HG02623 (cell line): ENCODE measurements at regions not wholly inside any gene's neighbourhood (a gene's known extent, or its start where the extent isn't known, plus 50 kb on each side); places are given as distances from the start of the nearest gene placed in this dataset.

Source experiments
- ATAC-seq: cut with Tn5 transposase; IDR thresholded peaks from one replicate; pipeline ENCODE4 v1.9.1; 2021; ENCODE audit warnings: moderate library complexity; ENCODE audit not compliant: unreplicated experiment

DNA sequence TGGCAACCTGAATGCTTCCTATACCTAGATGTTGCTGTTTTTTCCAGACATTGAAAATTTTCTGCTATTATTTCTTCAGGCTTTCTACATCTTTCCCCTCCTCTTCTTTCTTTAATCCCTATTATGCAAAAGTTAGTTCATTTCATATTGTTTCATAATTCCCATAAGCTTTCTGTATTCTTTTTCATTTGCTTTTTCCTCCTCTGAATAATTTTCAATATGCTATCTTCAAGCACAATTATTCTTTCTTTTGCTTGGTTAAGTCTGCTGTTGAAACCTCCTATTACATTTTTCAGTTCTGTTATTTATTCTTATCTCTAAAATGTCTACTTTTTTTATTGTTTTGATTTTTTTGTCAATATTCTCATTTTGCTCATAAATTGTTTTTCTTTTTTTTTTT is 947.1 kb upstream of the MIR17HG start:
- ATAC-seq: no peak

DNA sequence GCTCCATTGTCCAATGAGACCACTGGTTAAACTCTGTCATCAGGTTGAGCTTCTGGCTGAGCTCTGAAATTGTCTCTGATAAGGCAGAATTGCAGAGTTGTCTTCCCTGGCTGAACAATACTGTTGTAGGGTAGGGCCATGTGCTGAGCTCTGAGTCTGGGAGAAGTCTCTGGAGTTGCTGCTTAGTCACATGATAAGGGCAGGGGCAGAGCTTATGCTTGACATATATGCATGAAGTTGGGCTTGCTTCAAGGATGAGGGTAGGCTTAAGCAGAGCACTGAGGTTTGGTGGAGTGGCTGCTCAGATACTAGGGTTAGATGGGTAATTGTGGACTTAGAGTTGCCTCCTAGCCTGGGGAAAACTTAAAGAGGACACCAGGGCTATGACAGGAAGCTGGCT is 946.3 kb upstream of the MIR17HG start:
- no peak for ATAC-seq

DNA sequence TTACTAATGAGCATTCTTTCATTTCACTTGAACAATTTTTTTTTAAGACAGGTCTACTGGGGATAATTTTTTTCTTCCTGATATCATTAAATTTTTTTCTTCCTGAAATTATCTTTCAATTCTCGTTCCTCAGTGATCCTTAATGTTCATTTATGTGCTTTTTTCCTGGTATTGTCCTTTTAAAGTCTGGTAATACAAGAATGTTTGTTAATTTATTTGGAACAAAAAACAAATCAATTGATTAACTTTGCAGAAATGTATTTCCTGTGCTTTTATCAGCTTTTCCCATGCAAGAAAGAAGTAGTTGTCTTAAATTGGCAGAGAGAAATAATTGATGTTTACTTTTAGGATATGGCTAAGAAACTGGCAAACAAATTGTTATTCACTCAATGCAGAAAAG is 945.4 kb upstream of the MIR17HG start:
- no peak for ATAC-seq

DNA sequence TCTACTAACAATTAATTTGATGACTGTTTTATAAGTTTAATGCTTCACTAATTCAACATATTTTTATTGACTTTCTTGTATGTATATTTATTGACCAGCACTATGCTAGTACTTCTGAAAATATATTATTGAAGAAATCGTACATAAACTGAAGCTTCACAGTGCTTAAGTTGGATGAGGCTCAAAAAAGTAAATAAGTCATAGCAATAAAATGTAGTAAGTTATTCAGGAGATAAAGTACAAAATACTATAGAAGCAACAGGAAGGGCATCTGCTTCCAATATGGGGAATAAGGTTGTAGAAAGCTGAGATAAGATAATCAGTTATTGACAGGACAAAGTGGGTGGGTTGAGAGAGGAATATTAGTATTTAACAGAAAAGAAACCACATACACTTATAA is 944.9 kb upstream of the MIR17HG start:
- ATAC-seq: no peak

DNA sequence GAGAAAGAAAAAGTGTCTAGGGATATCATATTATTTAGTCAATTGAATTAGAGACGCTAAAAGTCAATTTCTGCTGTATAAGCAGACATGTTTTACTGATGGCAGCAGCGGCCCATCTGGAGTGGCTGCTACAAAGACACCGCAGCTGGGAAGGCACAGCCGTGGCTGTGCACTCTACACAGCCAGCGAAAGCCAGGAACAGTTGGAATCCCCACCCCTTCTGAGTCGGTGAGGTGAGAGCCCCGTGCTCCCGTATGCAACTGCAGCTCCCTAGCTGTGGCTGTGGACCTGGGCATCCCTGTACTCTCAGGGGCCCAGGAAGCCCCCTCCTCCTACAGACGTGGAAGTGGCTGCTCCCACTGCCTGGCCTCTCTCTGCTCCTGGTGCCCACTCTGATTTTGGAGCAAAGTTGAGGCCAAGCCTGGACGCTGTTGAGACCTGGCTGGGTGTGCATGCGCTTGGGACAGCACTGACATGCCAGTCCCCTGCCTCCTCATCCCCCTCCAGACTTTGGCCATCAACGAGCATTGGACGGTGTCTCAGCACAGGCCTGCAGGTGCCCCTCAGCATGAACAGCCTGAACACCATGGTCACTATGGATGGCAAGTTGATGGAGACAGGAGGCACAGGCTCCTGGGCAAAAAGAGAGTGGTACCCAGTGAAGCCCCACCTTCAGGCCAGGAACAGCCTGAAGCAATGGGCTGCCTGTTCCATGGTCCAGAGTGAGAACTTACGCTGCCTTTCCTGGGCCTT is 944.0 kb upstream of the MIR17HG start:
- ATAC-seq: no peak

DNA sequence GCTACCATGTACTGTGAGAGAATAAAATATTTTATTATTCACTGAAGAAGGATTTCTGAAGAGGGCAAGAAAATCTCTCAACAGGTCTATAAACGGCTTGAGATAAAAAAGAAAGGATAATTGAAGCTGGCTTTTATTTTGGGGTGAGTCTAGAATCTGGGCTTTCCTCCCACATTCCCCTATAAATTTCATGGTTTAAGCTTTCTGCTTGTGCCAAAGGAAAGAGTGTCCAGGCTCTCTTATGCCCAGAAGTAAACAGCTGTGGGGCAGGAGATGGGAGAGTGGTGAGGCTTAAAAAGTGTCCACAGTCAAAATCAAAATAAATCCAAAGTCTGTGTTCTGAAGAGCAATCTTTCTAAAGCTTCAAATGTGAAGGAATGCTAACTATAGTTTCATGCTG is 942.2 kb upstream of the MIR17HG start:
- no peak for ATAC-seq

DNA sequence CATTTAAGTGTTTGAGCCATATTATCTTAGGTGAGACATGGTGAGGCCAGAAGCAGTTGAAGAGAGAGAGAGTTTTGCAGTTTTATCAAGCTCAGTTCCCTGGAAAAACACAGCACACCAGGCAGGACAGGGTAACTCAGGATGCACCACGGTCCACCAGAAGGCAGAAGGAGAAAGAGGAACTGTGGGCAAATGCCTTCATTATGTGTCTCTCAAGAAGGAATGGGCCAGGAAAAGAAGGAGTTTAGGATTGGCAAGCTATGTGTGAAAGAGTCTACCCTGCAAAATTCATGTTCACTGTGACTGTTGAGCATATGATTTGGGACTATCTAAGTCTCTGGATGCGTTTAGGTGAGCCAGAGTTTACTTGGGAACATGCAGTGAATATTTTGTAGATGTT is 934.5 kb upstream of the MIR17HG start:
- no peak for ATAC-seq

DNA sequence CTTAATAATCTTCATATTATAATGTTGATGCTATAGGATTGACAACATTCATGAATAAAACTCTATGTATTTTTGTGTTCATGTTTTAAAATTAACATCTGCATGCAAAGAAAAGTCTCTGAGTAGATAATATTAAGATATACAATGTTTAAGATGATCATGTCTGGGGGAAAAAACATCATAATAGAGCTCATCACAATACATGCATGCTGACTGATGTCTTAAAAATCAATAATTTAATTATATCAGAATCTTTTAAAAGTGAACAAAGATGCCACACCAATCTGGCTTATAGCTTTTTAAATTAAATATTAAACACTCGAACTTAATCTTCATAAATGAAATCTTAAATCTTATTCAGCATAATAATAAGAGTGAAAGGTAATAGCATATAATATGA is 933.9 kb upstream of the MIR17HG start:
- no peak for ATAC-seq

DNA sequence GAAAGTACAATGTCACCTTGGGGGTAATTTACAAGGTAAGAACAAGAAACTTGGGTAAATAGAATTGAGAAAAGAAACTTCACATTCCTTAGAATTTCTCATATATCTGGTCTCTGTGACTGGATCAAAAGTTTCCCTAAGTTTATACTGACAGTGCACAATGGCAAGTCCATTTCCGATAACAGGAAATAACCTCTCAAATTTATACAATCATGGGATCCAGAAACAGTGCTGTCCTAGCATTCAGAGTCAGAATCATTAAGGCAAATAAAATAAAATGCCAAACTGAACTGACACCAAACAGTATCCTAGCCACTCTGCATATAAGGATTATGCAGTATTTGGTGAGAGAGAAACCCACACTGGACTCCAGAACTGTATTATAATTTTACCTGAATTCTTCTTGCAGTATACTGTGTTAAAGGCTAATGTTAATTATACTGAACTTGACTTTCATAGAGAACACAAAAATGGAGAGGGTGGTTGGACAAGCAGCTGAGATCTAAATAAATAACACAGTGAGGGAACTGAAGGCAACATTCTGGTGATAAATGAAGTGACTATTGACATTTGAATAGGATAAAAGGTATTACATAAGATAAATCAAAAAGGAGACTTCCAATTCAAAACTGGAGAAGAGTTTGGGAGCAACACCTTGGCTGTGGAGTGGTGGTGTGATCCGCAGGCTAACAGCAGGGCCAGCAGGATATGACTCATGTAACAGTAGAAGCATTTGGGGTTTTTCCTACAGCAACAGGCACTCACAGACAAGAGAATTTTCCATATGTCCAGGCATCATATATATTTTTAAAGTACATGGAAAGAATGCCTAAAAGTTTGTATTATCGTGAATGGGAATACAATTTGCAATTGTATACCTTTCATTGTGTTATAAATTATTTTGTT is 932.5 kb upstream of the MIR17HG start:
- ATAC-seq: no peak

DNA sequence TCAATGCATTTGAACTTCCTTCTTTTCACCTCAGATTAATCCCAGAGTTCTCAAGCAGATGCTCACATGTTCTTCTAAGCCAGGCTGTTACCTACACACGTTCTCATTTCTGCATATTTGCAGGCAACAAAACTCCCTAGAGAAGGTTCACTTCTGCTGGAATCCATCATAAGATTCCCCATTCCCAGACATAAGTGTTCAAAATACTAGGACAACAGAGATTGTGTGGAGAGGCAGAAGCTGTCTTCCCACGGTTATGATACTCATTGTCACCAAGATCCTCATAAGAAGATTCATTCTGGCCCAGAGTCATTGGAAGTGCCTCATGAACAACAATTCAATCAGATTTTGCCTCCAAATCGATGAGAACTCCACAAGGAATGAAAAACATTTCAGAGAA is 931.6 kb upstream of the MIR17HG start:
- no peak for ATAC-seq

DNA sequence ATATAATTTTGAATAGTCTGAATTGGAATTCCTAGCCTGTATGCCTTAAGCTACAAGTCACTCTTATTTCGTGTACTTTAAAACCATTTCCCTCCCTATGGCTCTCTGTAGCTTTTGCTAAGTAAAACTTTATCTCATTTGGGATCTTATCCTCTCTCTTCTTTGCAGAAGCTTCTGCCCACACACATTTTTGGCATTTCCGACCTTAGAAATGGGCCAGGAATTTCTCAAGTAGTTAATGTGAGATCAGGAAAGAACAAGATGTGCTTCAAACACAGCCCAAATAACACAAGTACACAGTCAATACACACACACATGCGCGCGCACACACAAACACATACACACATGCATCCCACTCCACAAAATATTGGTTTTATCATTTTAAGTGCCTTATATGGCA is 931.0 kb upstream of the MIR17HG start:
- no peak for ATAC-seq

DNA sequence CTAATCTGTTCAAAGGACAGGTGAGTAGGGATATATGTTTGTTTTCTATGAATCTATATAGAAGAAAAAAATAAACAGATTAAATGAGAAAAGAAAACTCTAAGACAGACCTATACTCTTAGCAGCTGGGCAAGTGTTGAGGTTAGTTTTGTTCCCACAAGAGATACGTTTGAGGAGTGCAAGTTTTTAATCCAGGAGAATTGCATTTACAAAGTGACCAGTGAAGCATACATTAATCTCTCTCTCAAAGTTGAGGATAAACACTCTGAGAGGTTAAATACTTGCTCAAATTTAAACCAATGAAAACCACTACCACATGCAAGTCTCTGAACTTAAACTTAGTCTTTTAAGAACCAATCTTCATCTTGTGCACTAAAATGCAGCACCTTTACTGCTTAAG is 930.5 kb upstream of the MIR17HG start:
- no peak for ATAC-seq

DNA sequence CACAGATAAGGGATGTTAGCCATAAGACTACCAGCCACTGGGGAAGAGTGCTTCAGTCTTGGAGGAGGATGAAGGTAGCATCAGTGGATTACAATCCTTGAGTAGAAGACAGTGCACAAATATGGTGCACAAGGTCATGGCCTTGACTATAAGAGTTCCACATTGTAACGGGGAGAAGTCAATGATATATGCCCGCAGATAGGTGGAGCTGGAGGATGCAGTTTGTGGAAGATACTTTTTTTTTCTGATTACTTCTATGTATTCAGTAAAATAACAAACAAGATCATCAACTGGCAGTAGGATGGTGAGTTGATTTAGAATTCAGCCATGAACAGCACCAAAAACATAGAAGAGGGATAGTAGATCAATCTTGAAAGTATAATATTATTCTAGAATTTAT is 926.8 kb upstream of the MIR17HG start:
- no peak for ATAC-seq

DNA sequence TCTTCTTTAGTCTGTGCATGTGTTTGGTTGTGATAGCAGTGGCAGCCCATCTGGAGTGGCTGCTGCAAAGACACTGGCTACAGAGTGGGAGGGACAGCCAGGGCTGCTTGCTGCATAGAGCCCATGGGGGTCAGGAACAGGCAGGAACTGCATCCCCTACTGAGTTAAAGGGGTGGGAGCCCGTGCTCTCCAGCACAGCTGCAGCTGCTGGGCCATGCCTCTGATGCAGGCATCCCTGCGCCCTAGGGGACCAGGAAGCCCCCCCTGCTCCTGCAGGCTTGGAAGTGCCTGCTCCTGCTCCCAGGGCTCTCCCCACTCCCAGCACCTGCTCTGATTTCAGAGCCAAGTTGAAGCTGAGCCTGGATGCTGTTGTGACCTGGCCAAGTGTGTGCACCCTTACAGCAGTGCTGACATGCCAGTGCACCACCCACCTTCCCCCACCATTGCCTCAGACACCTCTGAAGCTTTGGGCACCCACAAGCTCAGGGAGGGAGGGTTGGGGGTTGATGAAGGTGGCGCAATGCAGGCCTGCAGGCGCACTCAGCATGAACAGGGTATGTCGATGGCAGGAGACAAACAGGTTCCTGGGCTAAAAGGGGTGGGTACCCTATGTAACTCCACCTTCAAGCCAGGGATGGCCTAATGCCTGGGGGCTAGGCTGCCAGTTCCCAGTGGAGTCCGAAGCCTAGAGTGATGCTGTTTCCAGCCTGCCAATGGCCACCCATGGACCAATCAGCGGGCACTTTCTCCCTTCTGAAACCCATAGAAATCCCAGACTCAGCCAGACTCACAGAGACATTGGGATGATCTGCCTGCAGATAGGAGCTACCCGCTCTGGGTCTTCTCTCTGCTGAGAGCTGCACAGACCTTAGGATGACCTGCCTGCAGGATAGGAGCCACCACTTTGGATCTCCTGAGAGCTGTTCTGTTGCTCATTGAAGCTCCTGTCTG is 919.9 kb upstream of the MIR17HG start:
- ATAC-seq: no peak

DNA sequence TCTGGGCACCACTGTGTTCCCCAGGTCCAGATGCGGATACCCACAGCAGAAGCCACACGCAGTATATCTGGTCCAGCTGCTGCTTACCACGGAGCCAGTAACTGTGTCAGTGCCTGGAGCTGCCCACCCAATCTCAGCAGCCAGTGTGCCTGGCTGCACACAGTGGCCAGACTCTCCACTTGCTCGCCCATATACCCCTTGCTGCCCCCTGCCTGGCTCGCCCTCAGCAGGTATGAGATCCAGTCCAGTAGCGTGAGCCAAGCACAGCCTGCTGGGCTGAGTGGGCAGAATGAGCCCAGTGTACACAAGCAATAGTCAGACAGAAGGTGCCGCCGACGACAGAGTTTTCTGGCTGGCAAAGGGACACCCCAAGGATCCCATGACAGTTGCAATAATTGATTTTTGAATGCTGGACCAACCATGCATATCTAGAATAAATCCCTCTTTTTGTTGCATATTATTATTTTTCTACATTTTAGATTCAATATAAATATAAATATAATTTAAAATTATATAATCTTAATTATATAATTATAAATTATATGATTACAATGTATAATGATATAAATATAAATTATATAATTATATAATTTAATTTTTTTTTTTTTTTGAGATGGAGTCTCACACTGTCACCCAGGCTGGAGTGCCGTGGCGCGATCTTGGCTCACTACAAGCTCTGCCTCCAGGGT is 918.8 kb upstream of the MIR17HG start:
- no peak for ATAC-seq

DNA sequence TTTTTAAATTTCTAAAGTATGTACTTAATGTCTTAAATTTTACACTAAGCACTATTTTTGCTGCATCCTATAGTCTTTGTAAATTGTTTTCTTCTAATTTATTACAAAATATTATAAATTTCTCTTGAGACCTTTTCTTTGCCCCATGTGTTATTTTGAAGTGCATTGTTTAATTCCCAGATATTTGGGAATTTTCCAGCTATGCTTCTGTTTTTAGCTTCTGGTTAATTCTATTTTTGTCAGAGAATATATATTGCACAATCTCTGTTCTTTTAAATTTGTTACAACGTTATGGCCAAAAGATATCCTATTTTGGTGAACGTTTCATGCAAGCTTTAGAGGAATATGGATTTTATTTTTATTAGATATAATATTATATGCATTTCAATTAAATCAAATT is 917.4 kb upstream of the MIR17HG start:
- ATAC-seq: no peak

DNA sequence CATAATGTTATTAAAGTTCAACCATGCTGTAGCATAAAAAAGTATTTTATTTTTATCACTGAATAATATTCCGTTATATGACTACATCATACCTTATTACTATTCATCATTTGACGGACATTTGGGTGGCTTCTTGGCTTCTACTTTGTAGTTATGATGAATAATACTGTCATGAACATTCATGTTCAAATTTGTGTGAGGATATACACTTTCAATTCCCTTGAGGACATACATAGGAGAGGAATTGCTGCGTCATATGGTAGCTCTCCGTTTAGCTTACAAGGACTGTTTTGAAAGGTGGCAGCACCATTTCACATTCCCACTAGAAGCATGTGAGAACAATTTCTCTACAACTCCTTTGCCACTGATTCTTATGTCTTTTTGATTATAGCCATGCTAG is 910.8 kb upstream of the MIR17HG start:
- no peak for ATAC-seq

DNA sequence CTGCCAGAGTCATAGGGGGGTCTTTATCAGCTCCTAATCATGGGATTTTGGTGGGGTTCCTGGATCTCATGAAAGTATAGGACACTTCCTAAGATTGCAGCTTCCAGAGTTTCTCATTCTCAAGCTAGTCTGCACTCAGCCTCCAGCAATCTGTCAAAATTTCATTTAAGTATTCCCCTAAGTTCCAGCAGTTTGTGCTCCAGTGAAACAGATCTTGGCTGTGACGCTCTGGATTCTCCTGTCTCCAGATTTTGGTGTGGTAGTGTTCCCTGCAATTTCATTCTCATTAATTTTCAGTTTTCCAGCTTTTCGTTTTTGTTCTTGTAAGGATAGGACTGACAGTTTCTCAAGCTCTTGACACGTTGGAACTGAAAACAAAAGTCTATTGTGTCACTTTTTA is 908.9 kb upstream of the MIR17HG start:
- ATAC-seq: no peak

DNA sequence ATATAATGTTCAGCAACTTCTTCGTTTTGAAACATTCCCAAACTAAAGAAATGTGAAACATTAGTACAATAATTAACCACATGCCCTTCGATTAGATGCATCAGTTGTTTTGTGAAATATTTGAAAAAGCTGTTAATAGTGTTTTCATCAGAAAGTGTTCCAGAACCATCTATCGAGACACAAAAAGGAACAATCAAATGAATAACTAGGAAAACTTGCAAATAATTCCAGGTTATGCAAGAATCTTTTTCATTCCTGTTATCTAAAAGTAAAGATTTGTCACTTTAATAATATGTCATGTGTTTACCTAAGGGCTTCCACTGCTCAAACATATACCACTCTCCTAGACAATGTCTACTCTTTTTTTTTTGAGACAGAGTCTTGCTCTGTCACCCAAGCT is 904.2 kb upstream of the MIR17HG start:
- no peak for ATAC-seq

DNA sequence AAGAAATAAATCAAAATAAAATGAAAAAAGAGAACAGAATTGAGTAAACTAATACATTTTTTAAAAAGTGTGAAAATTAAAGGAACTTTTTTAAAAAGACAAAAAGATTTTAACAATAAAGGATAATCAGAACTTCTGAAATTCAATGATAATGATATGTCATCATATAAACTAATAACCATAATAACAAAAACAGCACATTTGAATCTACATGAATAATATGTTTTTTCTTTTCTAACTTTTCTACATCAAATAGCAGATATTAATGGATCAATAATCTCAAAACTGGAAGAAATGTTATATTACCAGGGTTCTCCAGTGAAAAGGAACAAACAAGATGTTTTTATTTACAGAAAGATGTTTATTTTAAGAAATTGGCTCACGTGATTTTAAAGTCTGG is 903.3 kb upstream of the MIR17HG start:
- no peak for ATAC-seq

DNA sequence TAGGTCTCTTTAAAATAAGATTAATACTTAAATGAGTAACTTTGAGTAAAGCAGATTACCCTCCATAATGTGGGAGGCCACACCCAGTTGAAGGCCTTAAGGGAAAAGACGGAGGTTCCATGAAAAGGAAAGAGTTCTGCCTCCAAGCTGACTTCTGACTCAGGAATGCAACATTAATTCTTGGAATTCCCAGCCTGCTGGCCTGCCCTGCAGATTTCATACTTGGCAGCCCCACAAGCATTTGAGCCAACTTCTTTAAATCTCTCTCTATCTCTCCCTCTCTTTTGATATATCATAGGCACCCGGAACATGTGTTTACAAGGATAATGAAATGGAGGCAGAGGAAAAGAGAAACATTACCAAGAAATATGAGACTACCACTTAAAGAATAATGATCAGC is 902.3 kb upstream of the MIR17HG start:
- ATAC-seq: no peak
